ENCODE measurements at regions not wholly inside any gene's neighbourhood (a gene's known extent, or its start where the extent isn't known, plus 50 kb on each side); places are given as distances from the start of the nearest gene placed in this dataset.

DNA sequence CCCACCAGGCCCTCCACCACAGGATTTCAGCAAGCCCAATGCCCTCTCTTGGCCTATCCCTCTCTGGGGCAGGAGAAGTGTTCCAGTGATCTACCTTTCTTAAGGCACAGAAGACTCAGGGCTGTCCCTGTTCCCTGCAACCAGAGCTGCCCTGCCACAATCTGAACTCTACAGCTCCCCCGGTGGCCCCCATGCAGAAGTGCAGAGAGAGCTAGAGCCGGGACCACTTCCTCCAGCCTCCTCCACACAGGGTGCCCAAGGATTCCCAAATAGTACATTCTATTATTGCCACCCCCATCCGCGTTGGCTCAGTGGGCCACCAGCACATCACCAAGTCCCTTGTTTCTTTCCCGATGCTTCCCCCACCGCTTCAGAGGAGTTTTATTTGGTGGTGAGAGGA, 114.8 kb upstream of the PTPRM start:
- H3K36me3 ChIP-seq, result no peaks in the 10 kb centered on the region
- TF ChIP-seq, protein P1, sequence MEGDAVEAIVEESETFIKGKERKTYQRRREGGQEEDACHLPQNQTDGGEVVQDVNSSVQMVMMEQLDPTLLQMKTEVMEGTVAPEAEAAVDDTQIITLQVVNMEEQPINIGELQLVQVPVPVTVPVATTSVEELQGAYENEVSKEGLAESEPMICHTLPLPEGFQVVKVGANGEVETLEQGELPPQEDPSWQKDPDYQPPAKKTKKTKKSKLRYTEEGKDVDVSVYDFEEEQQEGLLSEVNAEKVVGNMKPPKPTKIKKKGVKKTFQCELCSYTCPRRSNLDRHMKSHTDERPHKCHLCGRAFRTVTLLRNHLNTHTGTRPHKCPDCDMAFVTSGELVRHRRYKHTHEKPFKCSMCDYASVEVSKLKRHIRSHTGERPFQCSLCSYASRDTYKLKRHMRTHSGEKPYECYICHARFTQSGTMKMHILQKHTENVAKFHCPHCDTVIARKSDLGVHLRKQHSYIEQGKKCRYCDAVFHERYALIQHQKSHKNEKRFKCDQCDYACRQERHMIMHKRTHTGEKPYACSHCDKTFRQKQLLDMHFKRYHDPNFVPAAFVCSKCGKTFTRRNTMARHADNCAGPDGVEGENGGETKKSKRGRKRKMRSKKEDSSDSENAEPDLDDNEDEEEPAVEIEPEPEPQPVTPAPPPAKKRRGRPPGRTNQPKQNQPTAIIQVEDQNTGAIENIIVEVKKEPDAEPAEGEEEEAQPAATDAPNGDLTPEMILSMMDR (IDR thresholded peaks at IDR 0.05), result peak in 4 of 6 experiments; percentile 30 to 52 (median 43)
- TF ChIP-seq POLR2A (IDR thresholded peaks at IDR 0.05), result no peak
- peak in 1 of 3 donors; percentile 49 for DNase-seq

DNA sequence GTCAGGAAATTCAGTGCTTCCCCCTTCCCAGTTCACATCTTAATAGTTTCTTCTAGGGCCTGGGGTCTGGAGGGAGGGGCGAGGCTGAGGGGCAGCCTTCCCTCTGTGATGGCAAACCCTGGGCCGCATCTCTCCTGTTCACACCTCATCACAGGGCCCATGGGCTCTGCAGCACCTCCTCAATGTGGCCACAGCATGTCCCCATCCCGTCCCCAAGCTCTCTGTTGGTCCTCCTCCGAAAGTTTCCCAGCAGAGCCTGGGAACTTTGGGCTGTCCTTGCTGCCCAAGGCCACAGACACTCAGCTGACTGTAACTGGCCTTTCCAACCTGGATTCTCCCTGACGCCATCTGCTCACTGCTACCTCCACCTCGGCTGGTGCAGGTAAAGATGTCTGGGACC, 112.7 kb upstream of the PTPRM start:
- Histone ChIP-seq H3K27ac (no peak overlapping the region), H3K36me3 (no peaks in the 10 kb centered on the region), H3K4me3 (no peak overlapping the region), H3K27me3 (no peaks in the 10 kb centered on the region), H3K4me1 (no peaks in the 10 kb centered on the region), H3K9me3 (no peaks in the 10 kb centered on the region)
- TF ChIP-seq, protein P1 (IDR thresholded peaks at IDR 0.05), result no peak
- no peak for TF ChIP-seq POLR2A (IDR thresholded peaks at IDR 0.05)
- no peak for DNase-seq

More for the DNA sequence above, 114.8 kb upstream of the PTPRM start:
- Histone ChIP-seq H3K4me3 (no peak overlapping the region), H3K27me3 (no peaks in the 10 kb centered on the region), H3K27ac (no peak overlapping the region), H3K9me3 (no peaks in the 10 kb centered on the region), H3K4me1 (no peaks in the 10 kb centered on the region)

DNA sequence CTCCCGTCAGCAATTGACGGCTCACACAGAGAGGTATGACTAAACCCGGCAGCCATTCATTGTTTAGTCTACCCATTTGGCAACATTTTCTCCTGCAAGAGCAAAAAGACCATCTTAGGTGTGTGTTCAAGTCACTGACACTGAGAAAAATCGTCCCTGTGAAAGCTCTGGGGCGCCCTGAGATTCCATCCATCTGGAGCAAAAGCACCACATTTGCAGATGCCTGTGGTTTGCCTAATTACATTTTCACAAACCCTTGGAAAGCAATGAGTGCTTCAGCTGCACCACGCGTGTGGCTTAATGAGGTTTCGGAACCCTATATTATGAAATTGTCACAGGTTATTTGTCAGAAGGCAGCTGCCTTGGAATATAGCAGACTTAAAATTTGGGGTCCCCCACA, 110.7 kb upstream of the PTPRM start:
- H3K4me1 ChIP-seq, result peaks cover 0 to 4% (median 0%) of the 10 kb centered on the region in 4 donors
- no peaks in the 10 kb centered on the region for H3K36me3 ChIP-seq
- H3K4me3 ChIP-seq, result no peak overlapping the region
- no peak overlapping the region for H3K27ac ChIP-seq
- no peaks in the 10 kb centered on the region for H3K9me3 ChIP-seq
- DNase-seq, result no peak
- no peaks in the 10 kb centered on the region for H3K27me3 ChIP-seq
- no peak for TF ChIP-seq POLR2A (IDR thresholded peaks at IDR 0.05)
- TF ChIP-seq, protein P1 (IDR thresholded peaks at IDR 0.05), result no peak

DNA sequence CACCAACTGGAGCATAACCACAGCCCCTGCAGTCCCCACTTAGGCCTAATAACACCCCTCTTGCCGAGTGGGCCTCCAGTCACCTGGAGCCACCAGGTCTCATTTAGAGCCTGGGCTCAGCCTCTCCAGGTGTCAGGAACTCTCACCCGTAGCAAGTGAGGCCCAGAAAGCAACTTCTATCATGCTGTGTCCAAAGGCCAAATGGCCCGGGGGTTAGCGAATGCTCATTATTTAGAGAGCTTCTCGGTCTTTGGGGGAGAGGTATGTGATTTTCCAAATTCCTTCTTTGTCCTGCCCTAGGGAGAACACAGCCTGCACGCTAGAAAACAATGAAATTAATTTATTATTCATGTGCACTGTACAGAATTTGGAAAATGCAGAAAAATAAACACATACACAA, 109.9 kb upstream of the PTPRM start:
- TF ChIP-seq, protein P1 (IDR thresholded peaks at IDR 0.05), result no peak
- no peak for TF ChIP-seq POLR2A (IDR thresholded peaks at IDR 0.05)
- no peak for DNase-seq

DNA sequence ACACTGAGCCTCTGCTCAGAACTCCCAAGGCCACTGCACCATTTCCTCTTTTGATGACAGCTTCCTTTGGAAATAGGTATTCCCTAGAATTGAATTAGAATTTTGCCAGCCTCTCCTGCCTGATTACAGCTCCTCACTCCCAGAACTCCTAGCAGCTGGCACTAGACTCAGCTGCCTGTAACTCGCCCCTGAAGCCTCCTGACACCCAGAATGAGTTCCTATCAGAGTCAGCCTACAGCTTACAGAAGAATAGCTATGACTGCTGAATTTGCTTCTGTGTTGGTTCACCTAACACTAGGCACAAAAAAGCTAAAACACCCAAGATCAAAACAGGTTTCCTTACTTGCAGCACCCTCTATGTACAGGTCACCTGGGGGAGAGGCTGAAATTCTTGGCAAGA, 108.2 kb upstream of the PTPRM start:
- Histone ChIP-seq H3K4me1 (peaks cover 0 to 4% (median 0%) of the 10 kb centered on the region in 4 donors), H3K36me3 (no peaks in the 10 kb centered on the region), H3K27me3 (no peaks in the 10 kb centered on the region), H3K9me3 (no peaks in the 10 kb centered on the region), H3K27ac (no peak overlapping the region), H3K4me3 (no peak overlapping the region)
- no peak for DNase-seq
- TF ChIP-seq, protein P1 (IDR thresholded peaks at IDR 0.05), result no peak
- TF ChIP-seq POLR2A (IDR thresholded peaks at IDR 0.05), result no peak

More for the DNA sequence above, 109.9 kb upstream of the PTPRM start:
- H3K4me1 ChIP-seq, result peaks cover 0 to 4% (median 0%) of the 10 kb centered on the region in 4 donors
- no peaks in the 10 kb centered on the region for H3K36me3 ChIP-seq
- no peaks in the 10 kb centered on the region for H3K9me3 ChIP-seq
- H3K27me3 ChIP-seq, result no peaks in the 10 kb centered on the region
- H3K27ac ChIP-seq, result no peak overlapping the region
- no peak overlapping the region for H3K4me3 ChIP-seq

Measured in Peyer's patch (tissue), 4 donors.